SU-DHL-6 (cell line): ENCODE measurements at regions not wholly inside any gene's neighbourhood (a gene's known extent, or its start where the extent isn't known, plus 50 kb on each side); places are given as distances from the start of the nearest gene placed in this dataset.

Source experiments
- H2AFZ ChIP-seq: fragments of 200-600 bp; sonication (generic); 2 replicates; pipeline ENCODE4 v1.6.1; 2014; ENCODE audit warnings: low read depth, mild to moderate bottlenecking, moderate library complexity, mixed read lengths, antibody characterized with exemption, low read length; ENCODE audit not compliant: severe bottlenecking
- H3F3A ChIP-seq: fragments of 200-600 bp; shearing (Covaris generic); 2 replicates; pipeline ENCODE4 v1.6.0; 2016; ENCODE audit warnings: antibody characterized with exemption, mild to moderate bottlenecking; ENCODE audit not compliant: insufficient read depth
- H3K27ac ChIP-seq: fragments of 200-600 bp; sonication (generic); 2 replicates; pipeline ENCODE4 v1.5.1; 2016; ENCODE audit warnings: low read depth, mild to moderate bottlenecking, low read length, moderate library complexity, mixed read lengths
- H3K27me3 ChIP-seq: fragments of 200-600 bp; sonication (generic), shearing (Covaris generic); 2 replicates; pipeline ENCODE4 v1.6.0; 2014; ENCODE audit warnings: mild to moderate bottlenecking, low read length
- H3K36me3 ChIP-seq: fragments of 200-600 bp; sonication (generic); 2 replicates; pipeline ENCODE4 v1.6.1; 2014; ENCODE audit warnings: mild to moderate bottlenecking, low read length, mixed read lengths
- H3K4me2 ChIP-seq: fragments of 300-600, 200-600 bp; shearing (Covaris generic), sonication (generic); 2 replicates; pipeline ENCODE4 v1.6.0; 2014; ENCODE audit warnings: low read length, low read depth, mild to moderate bottlenecking; ENCODE audit not compliant: poor library complexity, severe bottlenecking
- H3K4me3 ChIP-seq: fragments of 200-600 bp; sonication (generic); 2 replicates; pipeline ENCODE4 v1.5.1; 2014; ENCODE audit warnings: antibody characterized with exemption, low read length, mild to moderate bottlenecking, mixed read lengths; ENCODE audit not compliant: insufficient read depth, poor library complexity, severe bottlenecking
- H3K79me2 ChIP-seq: fragments of 200-600 bp; sonication (generic); 2 replicates; pipeline ENCODE4 v1.6.1; 2014; ENCODE audit warnings: mild to moderate bottlenecking, low read length, moderate library complexity; ENCODE audit not compliant: insufficient read depth
- H3K9ac ChIP-seq: fragments of 200-600 bp; sonication (generic); 2 replicates; pipeline ENCODE4 v1.7.0; 2014; ENCODE audit warnings: mild to moderate bottlenecking, low read length
- H3K9me2 ChIP-seq: fragments of 200-600 bp; sonication (generic); replicated peaks from 2 replicates; pipeline ENCODE4 v1.6.1; 2014; ENCODE audit warnings: low read length; ENCODE audit not compliant: insufficient read depth
- H3K9me3 ChIP-seq: fragments of 200-600 bp; sonication (generic); 2 replicates; pipeline ENCODE4 v1.6.1; 2014; ENCODE audit warnings: low read length, mixed read lengths; ENCODE audit not compliant: insufficient read depth
- H4K20me1 ChIP-seq: fragments of 200-600 bp; sonication (generic); 2 replicates; pipeline ENCODE4 v1.6.1; 2014; ENCODE audit warnings: low read depth, mild to moderate bottlenecking, antibody characterized with exemption, low read length, moderate library complexity, mixed read lengths
- EZH2phosphoT487 ChIP-seq: fragments of 200-600 bp; sonication (generic), shearing (Covaris generic); conservative IDR thresholded peaks from 2 replicates; pipeline ENCODE4 v1.6.1; 2018; ENCODE audit warnings: mild to moderate bottlenecking, antibody characterized with exemption, low read length, moderate library complexity, mixed read lengths
- TF ChIP-seq, protein P1 (sequence below): fragments of 200-600 bp; sonication (generic); IDR thresholded peaks from one replicate; pipeline ENCODE4 v1.5.1; 2017; ENCODE audit warnings: antibody characterized with exemption, mild to moderate bottlenecking, low read length, moderate library complexity; ENCODE audit not compliant: insufficient read depth, poor library complexity, severe bottlenecking

DNA sequence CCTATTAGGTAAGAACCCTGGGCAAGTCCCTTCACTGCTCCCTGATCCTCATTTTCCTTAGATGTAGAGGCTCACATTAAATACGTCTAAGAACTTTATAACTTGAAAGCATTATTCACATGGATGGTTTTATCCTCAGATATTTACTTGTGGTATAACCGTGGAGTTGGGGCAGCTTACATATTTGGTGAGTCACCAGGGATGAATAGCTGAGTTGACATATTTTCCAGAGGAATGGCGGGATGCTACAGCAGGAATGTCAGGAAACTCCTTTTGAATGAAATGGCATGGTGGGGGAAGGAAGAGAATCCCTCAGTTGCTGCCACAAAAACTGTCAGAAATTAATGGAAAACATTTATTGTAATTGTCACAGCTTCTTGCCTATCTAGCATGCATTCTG is 165.3 kb upstream of the RPS6KA3 start:
- H3K4me3 ChIP-seq, result no peak overlapping the region
- H3K9ac ChIP-seq, result no peak overlapping the region
- no peak overlapping the region for H3K4me2 ChIP-seq
- H3K27ac ChIP-seq, result no peak overlapping the region
- H3K36me3 ChIP-seq, result no peaks in the 10 kb centered on the region
- no peaks in the 10 kb centered on the region for H3K9me3 ChIP-seq
- no peaks in the 10 kb centered on the region for H3K27me3 ChIP-seq
- H4K20me1 ChIP-seq, result no peaks in the 10 kb centered on the region
- no peak for TF ChIP-seq EZH2phosphoT487
- TF ChIP-seq, protein P1, sequence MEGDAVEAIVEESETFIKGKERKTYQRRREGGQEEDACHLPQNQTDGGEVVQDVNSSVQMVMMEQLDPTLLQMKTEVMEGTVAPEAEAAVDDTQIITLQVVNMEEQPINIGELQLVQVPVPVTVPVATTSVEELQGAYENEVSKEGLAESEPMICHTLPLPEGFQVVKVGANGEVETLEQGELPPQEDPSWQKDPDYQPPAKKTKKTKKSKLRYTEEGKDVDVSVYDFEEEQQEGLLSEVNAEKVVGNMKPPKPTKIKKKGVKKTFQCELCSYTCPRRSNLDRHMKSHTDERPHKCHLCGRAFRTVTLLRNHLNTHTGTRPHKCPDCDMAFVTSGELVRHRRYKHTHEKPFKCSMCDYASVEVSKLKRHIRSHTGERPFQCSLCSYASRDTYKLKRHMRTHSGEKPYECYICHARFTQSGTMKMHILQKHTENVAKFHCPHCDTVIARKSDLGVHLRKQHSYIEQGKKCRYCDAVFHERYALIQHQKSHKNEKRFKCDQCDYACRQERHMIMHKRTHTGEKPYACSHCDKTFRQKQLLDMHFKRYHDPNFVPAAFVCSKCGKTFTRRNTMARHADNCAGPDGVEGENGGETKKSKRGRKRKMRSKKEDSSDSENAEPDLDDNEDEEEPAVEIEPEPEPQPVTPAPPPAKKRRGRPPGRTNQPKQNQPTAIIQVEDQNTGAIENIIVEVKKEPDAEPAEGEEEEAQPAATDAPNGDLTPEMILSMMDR, result no peak
- H3K9me2 ChIP-seq, result no peaks in the 10 kb centered on the region
- H2AFZ ChIP-seq, result no peak overlapping the region
- no peaks in the 10 kb centered on the region for H3K79me2 ChIP-seq
- no peaks in the 10 kb centered on the region for H3F3A ChIP-seq

DNA sequence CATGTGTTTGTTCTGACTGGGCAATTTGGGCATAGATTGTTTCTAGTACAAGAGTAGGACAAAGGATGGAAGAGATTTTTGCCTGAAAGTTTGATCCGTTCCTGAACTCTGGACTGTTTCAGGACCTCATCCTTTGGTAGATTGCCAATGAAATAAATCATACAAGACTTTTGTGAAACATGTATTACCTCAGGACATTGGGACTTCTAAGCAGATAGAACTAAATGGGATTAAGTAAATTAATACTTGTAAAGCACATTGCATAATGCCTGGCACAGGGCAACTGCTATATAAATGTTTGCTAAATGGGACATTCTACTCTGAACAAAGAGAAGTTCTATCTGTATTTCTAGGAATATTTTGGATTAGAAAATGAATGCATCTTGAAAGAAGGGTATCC is 164.8 kb upstream of the RPS6KA3 start:
- Histone ChIP-seq H3K27ac (no peak overlapping the region), H3K4me2 (no peak overlapping the region), H4K20me1 (no peaks in the 10 kb centered on the region)

DNA sequence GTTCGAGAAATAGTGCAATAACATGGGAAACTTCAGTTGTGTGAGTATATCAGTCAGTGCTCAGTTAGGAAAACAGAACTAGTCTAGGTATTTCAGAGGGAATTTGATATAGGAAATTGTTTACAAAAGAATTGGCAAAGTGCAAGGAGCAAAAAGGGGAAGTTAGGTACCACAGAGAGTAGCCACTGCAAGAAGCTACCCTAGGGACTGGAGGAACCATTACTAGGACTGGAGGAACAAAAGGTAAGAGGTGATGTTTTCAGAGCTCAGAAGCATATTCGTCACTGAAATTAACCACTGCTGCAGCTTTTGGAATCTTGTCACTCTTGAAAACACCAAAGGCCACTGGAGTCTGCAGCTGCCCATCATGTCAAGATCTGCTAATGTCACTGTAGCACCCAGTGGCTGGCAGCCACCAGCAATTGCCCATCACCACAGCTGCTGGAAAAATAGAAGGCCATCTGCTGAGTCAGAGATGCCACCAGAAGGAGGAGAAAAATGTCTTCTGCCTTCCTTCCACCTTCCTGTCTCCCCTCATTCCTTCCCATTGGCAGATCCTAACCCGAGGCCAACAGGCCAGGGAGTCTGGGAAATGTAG is 160.6 kb upstream of the RPS6KA3 start:
- Histone ChIP-seq H3F3A (no peaks in the 10 kb centered on the region), H4K20me1 (no peaks in the 10 kb centered on the region), H3K27ac (no peak overlapping the region), H2AFZ (no peak overlapping the region), H3K9me2 (no peaks in the 10 kb centered on the region), H3K36me3 (no peaks in the 10 kb centered on the region), H3K79me2 (no peaks in the 10 kb centered on the region), H3K27me3 (no peaks in the 10 kb centered on the region), H3K4me3 (no peak overlapping the region), H3K9ac (no peak overlapping the region), H3K4me2 (no peak overlapping the region), H3K9me3 (no peaks in the 10 kb centered on the region)
- TF ChIP-seq, protein P1, result no peak
- TF ChIP-seq EZH2phosphoT487, result no peak

More for the DNA sequence above, 164.8 kb upstream of the RPS6KA3 start:
- no peak overlapping the region for H2AFZ ChIP-seq
- TF ChIP-seq, protein P1, result no peak
- no peak for TF ChIP-seq EZH2phosphoT487
- H3K27me3 ChIP-seq, result no peaks in the 10 kb centered on the region
- no peak overlapping the region for H3K9ac ChIP-seq
- no peaks in the 10 kb centered on the region for H3K36me3 ChIP-seq
- no peaks in the 10 kb centered on the region for H3K79me2 ChIP-seq
- no peaks in the 10 kb centered on the region for H3K9me2 ChIP-seq
- no peaks in the 10 kb centered on the region for H3F3A ChIP-seq
- H3K9me3 ChIP-seq, result no peaks in the 10 kb centered on the region
- no peak overlapping the region for H3K4me3 ChIP-seq
